ENCODE measurements at regions not wholly inside any gene's neighbourhood (a gene's known extent, or its start where the extent isn't known, plus 50 kb on each side); places are given as distances from the start of the nearest gene placed in this dataset.

- TF ChIP-seq, protein P1, sequence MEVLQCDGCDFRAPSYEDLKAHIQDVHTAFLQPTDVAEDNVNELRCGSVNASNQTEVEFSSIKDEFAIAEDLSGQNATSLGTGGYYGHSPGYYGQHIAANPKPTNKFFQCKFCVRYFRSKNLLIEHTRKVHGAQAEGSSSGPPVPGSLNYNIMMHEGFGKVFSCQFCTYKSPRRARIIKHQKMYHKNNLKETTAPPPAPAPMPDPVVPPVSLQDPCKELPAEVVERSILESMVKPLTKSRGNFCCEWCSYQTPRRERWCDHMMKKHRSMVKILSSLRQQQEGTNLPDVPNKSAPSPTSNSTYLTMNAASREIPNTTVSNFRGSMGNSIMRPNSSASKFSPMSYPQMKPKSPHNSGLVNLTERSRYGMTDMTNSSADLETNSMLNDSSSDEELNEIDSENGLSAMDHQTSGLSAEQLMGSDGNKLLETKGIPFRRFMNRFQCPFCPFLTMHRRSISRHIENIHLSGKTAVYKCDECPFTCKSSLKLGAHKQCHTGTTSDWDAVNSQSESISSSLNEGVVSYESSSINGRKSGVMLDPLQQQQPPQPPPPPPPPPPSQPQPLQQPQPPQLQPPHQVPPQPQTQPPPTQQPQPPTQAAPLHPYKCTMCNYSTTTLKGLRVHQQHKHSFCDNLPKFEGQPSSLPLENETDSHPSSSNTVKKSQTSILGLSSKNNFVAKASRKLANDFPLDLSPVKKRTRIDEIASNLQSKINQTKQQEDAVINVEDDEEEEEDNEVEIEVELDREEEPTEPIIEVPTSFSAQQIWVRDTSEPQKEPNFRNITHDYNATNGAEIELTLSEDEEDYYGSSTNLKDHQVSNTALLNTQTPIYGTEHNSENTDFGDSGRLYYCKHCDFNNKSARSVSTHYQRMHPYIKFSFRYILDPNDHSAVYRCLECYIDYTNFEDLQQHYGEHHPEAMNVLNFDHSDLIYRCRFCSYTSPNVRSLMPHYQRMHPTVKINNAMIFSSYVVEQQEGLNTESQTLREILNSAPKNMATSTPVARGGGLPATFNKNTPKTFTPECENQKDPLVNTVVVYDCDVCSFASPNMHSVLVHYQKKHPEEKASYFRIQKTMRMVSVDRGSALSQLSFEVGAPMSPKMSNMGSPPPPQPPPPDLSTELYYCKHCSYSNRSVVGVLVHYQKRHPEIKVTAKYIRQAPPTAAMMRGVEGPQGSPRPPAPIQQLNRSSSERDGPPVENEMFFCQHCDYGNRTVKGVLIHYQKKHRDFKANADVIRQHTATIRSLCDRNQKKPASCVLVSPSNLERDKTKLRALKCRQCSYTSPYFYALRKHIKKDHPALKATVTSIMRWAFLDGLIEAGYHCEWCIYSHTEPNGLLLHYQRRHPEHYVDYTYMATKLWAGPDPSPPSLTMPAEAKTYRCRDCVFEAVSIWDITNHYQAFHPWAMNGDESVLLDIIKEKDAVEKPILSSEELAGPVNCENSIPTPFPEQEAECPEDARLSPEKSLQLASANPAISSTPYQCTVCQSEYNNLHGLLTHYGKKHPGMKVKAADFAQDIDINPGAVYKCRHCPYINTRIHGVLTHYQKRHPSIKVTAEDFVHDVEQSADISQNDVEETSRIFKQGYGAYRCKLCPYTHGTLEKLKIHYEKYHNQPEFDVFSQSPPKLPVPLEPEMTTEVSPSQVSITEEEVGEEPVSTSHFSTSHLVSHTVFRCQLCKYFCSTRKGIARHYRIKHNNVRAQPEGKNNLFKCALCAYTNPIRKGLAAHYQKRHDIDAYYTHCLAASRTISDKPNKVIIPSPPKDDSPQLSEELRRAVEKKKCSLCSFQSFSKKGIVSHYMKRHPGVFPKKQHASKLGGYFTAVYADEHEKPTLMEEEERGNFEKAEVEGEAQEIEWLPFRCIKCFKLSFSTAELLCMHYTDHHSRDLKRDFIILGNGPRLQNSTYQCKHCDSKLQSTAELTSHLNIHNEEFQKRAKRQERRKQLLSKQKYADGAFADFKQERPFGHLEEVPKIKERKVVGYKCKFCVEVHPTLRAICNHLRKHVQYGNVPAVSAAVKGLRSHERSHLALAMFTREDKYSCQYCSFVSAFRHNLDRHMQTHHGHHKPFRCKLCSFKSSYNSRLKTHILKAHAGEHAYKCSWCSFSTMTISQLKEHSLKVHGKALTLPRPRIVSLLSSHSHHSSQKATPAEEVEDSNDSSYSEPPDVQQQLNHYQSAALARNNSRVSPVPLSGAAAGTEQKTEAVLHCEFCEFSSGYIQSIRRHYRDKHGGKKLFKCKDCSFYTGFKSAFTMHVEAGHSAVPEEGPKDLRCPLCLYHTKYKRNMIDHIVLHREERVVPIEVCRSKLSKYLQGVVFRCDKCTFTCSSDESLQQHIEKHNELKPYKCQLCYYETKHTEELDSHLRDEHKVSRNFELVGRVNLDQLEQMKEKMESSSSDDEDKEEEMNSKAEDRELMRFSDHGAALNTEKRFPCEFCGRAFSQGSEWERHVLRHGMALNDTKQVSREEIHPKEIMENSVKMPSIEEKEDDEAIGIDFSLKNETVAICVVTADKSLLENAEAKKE (CRISPR knock-in tag; IDR thresholded peaks at IDR 0.05) = no peak
- no peak for TF ChIP-seq JUNB (IDR thresholded peaks at IDR 0.05; ENCODE audit: unreplicated experiment)
- no peak for TF ChIP-seq ZNF114 (CRISPR knock-in tag; IDR thresholded peaks at IDR 0.05)
- TF ChIP-seq EZH2phosphoT487 (IDR thresholded peaks at IDR 0.05; ENCODE audit: unreplicated experiment) = no peak
- no peak for TF ChIP-seq NANOG (IDR thresholded peaks at IDR 0.05; ENCODE audit: borderline replicate concordance)
- no peak for TF ChIP-seq STAT1 (IDR thresholded peaks at IDR 0.05; ENCODE audit: unreplicated experiment)
- TF ChIP-seq CREB1 (CRISPR knock-in tag; IDR thresholded peaks at IDR 0.05; ENCODE audit: low read depth) = no peak
- no peak for TF ChIP-seq EZH2 (IDR thresholded peaks at IDR 0.05; ENCODE audit: low read depth, unreplicated experiment)
- no peak for TF ChIP-seq ZNF331 (CRISPR knock-in tag; IDR thresholded peaks at IDR 0.05; ENCODE audit: low read depth)
- TF ChIP-seq, protein P2, sequence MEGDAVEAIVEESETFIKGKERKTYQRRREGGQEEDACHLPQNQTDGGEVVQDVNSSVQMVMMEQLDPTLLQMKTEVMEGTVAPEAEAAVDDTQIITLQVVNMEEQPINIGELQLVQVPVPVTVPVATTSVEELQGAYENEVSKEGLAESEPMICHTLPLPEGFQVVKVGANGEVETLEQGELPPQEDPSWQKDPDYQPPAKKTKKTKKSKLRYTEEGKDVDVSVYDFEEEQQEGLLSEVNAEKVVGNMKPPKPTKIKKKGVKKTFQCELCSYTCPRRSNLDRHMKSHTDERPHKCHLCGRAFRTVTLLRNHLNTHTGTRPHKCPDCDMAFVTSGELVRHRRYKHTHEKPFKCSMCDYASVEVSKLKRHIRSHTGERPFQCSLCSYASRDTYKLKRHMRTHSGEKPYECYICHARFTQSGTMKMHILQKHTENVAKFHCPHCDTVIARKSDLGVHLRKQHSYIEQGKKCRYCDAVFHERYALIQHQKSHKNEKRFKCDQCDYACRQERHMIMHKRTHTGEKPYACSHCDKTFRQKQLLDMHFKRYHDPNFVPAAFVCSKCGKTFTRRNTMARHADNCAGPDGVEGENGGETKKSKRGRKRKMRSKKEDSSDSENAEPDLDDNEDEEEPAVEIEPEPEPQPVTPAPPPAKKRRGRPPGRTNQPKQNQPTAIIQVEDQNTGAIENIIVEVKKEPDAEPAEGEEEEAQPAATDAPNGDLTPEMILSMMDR (conservative IDR thresholded peaks at IDR 0.05; ENCODE audit: low read depth in 2 of 2) = no peak
- no peak for TF ChIP-seq POLR2AphosphoS5 (IDR thresholded peaks at IDR 0.05; ENCODE audit: low read depth)
- TF ChIP-seq ETS1 (IDR thresholded peaks at IDR 0.05) = no peak
- TF ChIP-seq, protein P3, sequence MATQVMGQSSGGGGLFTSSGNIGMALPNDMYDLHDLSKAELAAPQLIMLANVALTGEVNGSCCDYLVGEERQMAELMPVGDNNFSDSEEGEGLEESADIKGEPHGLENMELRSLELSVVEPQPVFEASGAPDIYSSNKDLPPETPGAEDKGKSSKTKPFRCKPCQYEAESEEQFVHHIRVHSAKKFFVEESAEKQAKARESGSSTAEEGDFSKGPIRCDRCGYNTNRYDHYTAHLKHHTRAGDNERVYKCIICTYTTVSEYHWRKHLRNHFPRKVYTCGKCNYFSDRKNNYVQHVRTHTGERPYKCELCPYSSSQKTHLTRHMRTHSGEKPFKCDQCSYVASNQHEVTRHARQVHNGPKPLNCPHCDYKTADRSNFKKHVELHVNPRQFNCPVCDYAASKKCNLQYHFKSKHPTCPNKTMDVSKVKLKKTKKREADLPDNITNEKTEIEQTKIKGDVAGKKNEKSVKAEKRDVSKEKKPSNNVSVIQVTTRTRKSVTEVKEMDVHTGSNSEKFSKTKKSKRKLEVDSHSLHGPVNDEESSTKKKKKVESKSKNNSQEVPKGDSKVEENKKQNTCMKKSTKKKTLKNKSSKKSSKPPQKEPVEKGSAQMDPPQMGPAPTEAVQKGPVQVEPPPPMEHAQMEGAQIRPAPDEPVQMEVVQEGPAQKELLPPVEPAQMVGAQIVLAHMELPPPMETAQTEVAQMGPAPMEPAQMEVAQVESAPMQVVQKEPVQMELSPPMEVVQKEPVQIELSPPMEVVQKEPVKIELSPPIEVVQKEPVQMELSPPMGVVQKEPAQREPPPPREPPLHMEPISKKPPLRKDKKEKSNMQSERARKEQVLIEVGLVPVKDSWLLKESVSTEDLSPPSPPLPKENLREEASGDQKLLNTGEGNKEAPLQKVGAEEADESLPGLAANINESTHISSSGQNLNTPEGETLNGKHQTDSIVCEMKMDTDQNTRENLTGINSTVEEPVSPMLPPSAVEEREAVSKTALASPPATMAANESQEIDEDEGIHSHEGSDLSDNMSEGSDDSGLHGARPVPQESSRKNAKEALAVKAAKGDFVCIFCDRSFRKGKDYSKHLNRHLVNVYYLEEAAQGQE (IDR thresholded peaks at IDR 0.05; ENCODE audit: unreplicated experiment) = no peak
- Mint-ChIP-seq H3K4me1 (no peaks in the 10 kb centered on the region), H3K27me3 (ENCODE audit: insufficient read depth, low read depth, poor library complexity) (no peaks in the 10 kb centered on the region), H3K36me3 (ENCODE audit: low read depth) (no peaks in the 10 kb centered on the region), H3K9me3 (no peaks in the 10 kb centered on the region), H3K4me3 (no peak overlapping the region), H3K27ac (no peak overlapping the region)
- no peaks in the 10 kb centered on the region for H3F3A ChIP-seq (replicated peaks; ENCODE audit: low read depth)
- no peak for ATAC-seq
- H3K9me2 ChIP-seq (ENCODE audit: insufficient read depth) = no peaks in the 10 kb centered on the region; the same call in 1 of the 2 replicates
- H3K4me2 ChIP-seq = no peak overlapping the region
- H2AFZ ChIP-seq = peak overlapping the region; percentile 68; the same call in 1 of the 2 replicates
- H3K4me1 ChIP-seq (ENCODE audit: insufficient read depth) = no peaks in the 10 kb centered on the region
- no peaks in the 10 kb centered on the region for H3K36me3 ChIP-seq (ENCODE audit: insufficient read depth)
- DNase-seq (ENCODE audit: low spot score) = no peak
- no peaks in the 10 kb centered on the region for H3K79me2 ChIP-seq (replicated peaks; ENCODE audit: insufficient read depth)
- H3K27ac ChIP-seq (ENCODE audit: low read depth) = no peak overlapping the region
- no peak overlapping the region for H3K4me3 ChIP-seq
- H3K27me3 ChIP-seq (ENCODE audit: insufficient read depth) = no peaks in the 10 kb centered on the region
- no peaks in the 10 kb centered on the region for H4K20me1 ChIP-seq (replicated peaks; ENCODE audit: insufficient read depth)
Measured at GRCh38 chr2:16971722-16972234, 306.1 kb upstream of the CYRIA start.

Measured in GM23338 (cell line).